ENCODE measurements at regions not wholly inside any gene's neighbourhood (a gene's known extent, or its start where the extent isn't known, plus 50 kb on each side); places are given as distances from the start of the nearest gene placed in this dataset.

- TF ChIP-seq PKNOX1 (IDR thresholded peaks at IDR 0.05) (no peak), LEF1 (IDR thresholded peaks at IDR 0.05; ENCODE audit: borderline replicate concordance) (no peak), L3MBTL2 (conservative IDR thresholded peaks at IDR 0.05) (no peak), TARDBP (IDR thresholded peaks at IDR 0.05) (no peak), BHLHE40 (IDR thresholded peaks at IDR 0.05; ENCODE audit: borderline replicate concordance) (no peak), ZNF384 (IDR thresholded peaks at IDR 0.05) (no peak), SUZ12 (IDR thresholded peaks at IDR 0.05) (no peak)
Observed at GRCh38 chr6:26270903-26271667, 93.9 kb upstream of the BTN3A2 start.

Data from HEK293T (cell line).